ENCODE measurements at regions not wholly inside any gene's neighbourhood (a gene's known extent, or its start where the extent isn't known, plus 50 kb on each side); places are given as distances from the start of the nearest gene placed in this dataset.
A peak's percentile ranks its signal among the peaks of the same experiment; 100 is the strongest.

DNA sequence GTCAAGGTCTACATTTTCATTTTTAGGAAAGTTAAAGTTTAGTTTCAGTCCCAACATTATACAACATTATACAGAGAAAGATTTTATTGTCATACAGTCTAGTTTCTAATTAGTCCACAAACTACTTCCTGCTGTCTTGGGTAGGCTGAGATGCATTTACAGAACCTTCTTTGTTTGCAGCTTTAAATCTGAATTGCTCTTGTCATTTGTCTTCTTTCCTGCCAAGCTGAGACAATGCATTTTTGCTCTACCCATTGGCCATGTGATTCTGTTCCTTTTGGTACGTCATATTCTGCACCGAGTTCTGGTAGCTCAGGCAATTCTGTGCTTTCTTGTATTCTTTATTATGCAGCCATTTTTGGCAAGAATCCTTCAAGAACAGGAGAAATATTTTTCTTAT is 228.5 kb downstream of the ATP23 start:
- Histone ChIP-seq H3K4me3 (ENCODE audit: low read depth, low read length) (no peak overlapping the region), H3K36me3 (replicated peaks) (no peaks in the 10 kb centered on the region), H3K27me3 (replicated peaks) (no peaks in the 10 kb centered on the region), H3K27ac (no peak overlapping the region)
- DNase-seq = no peak
- in situ Hi-C loops (cut with HindIII; ENCODE audit: low pct_ligation_motif_present, low sequenced_read_pairs) = no loop called here
- TF ChIP-seq, protein P1, sequence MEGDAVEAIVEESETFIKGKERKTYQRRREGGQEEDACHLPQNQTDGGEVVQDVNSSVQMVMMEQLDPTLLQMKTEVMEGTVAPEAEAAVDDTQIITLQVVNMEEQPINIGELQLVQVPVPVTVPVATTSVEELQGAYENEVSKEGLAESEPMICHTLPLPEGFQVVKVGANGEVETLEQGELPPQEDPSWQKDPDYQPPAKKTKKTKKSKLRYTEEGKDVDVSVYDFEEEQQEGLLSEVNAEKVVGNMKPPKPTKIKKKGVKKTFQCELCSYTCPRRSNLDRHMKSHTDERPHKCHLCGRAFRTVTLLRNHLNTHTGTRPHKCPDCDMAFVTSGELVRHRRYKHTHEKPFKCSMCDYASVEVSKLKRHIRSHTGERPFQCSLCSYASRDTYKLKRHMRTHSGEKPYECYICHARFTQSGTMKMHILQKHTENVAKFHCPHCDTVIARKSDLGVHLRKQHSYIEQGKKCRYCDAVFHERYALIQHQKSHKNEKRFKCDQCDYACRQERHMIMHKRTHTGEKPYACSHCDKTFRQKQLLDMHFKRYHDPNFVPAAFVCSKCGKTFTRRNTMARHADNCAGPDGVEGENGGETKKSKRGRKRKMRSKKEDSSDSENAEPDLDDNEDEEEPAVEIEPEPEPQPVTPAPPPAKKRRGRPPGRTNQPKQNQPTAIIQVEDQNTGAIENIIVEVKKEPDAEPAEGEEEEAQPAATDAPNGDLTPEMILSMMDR (IDR thresholded peaks at IDR 0.05; ENCODE audit: low read depth, low read length, missing control alignments) = no peak

DNA sequence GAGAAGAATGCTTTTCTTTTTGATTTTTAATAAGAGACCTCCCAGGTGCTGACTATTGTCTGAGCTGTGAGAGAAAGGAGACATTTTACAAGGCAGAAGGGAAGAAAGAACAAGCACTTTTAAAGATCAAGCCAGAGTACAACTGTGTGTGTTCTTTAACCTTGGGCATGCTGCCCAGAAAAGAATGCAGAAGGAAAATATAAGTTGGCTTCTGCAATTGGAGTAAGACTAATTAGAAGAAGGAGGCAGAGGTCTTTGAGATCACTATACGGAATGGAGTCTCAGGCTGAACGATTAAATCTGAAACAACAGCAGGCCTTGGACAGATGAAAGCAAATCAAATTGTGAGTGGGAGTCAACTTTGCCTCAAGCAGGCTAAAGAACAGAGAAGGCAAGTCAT is 230.5 kb downstream of the ATP23 start:
- in situ Hi-C loops (cut with HindIII; ENCODE audit: low pct_ligation_motif_present, low sequenced_read_pairs) = no loop called here
- H3K27ac ChIP-seq = no peak overlapping the region
- H3K27me3 ChIP-seq (replicated peaks) = no peaks in the 10 kb centered on the region
- H3K4me3 ChIP-seq (ENCODE audit: low read depth, low read length) = no peak overlapping the region
- H3K36me3 ChIP-seq (replicated peaks) = no peaks in the 10 kb centered on the region
- TF ChIP-seq, protein P1 (IDR thresholded peaks at IDR 0.05; ENCODE audit: low read depth, low read length, missing control alignments) = no peak
- DNase-seq = no peak

DNA sequence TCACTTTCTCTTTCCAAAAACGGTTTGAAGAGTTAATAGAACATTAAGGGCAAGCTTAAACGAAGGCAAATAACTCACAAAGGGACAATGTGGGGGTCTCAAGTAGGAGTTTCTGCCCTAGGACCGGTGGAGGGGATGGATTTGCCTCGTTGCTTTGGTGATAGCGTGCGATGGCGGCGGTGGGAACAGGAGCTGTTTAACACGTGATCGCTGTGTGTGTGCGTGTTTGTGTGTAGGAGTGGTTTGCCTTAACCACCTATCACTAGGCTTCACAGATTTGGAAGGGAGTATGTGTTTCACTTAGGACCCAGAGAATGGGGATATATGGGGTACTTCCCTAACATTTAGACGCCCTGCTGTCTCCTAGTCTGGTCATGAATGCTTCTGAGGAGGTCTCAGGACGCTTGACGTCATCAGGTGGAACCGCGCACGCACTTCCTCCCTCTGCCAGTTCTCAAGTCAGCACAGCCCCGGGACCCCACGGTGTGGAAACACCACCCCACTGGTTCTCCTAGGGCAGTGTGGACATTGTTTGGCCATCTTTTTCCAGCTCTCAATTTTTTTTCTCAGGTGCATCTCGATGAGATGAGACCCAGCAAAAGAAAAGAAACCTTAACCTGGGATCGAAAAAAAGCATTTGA is 231.2 kb downstream of the ATP23 start:
- TF ChIP-seq, protein P1 (IDR thresholded peaks at IDR 0.05; ENCODE audit: low read depth, low read length, missing control alignments) = no peak
- Histone ChIP-seq H3K36me3 (replicated peaks) (no peaks in the 10 kb centered on the region), H3K27me3 (replicated peaks) (no peaks in the 10 kb centered on the region), H3K27ac (no peak overlapping the region), H3K4me3 (ENCODE audit: low read depth, low read length) (no peak overlapping the region)
- DNase-seq = no peak
- in situ Hi-C loops (cut with HindIII; ENCODE audit: low pct_ligation_motif_present, low sequenced_read_pairs) = no loop called here

DNA sequence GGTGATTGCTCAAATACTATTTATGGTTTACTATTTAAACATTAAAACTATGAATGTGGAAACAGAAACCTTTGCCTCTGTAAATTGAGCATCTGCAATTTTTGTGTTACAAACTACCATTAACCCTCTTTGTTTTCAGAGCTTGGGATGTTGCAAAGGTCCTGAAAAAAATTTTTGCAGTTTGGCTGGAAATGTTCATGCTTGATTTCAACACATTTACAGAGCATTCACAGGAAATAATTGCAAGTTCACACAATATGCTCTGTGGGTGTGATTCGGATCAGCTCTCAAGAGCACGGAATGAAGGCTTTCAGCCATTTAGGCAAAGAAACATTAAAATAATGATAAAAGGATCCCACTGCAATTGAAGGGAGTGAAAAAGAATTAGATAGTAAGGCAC is 232.9 kb downstream of the ATP23 start:
- in situ Hi-C loops (cut with HindIII; ENCODE audit: low pct_ligation_motif_present, low sequenced_read_pairs) = no loop called here
- no peak overlapping the region for H3K4me3 ChIP-seq (ENCODE audit: low read depth, low read length)
- DNase-seq = no peak
- H3K36me3 ChIP-seq (replicated peaks) = no peaks in the 10 kb centered on the region
- TF ChIP-seq, protein P1 (IDR thresholded peaks at IDR 0.05; ENCODE audit: low read depth, low read length, missing control alignments) = no peak
- H3K27me3 ChIP-seq (replicated peaks) = no peaks in the 10 kb centered on the region
- H3K27ac ChIP-seq = no peak overlapping the region

DNA sequence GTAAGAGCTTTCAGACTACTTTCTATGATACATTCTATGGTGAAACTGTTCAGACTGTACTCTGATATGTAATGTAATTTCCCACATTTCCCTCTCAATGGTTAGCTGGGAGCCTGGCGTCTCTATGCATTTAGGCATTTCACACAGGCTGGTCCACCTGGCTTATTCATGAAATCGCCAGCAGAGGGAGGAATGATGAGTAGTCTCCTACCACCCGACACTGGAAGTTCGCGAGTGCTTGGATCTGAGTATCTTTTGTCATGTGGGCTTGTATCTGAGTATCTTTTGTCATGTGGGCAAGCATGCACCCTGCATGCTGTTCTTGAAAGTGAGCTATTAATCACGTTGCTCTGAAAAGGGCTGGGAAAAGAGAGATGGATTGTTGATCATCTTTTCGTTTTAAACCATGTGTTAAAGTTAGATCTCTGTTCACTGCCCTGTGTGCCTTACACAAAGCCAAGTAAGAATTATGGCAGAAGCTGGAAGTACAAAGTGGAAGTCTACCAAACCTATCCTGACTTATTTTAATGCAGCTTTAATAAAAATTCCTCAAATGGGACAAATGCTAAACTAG is 235.0 kb downstream of the ATP23 start:
- Histone ChIP-seq H3K36me3 (replicated peaks) (no peaks in the 10 kb centered on the region), H3K27ac (no peak overlapping the region), H3K4me3 (ENCODE audit: low read depth, low read length) (no peak overlapping the region), H3K27me3 (replicated peaks) (no peaks in the 10 kb centered on the region)
- TF ChIP-seq, protein P1 (IDR thresholded peaks at IDR 0.05; ENCODE audit: low read depth, low read length, missing control alignments) = peak; percentile 57
- in situ Hi-C loops (cut with HindIII; ENCODE audit: low pct_ligation_motif_present, low sequenced_read_pairs) = no loop called here
- peak; percentile 59 for DNase-seq

DNA sequence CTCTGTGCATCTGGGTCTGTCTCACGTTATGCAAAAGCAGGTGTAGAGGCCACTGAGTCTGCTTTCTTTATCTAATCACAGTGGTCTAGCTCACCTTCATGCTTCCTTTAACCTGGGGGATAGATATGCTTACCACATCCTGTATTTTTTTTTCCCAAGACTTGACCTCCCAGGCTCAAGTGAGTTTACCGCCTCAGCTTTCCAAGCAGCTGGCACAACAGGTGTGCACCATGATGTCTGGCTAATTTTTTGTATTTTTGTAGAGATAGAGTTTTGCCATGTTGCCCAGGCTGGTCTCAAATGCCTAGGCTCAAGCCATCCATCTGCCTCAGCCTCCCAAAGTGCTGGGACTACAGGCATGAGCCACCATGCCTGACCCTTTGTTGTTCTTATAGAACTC is 236.0 kb downstream of the ATP23 start:
- Histone ChIP-seq H3K4me3 (ENCODE audit: low read depth, low read length) (no peak overlapping the region), H3K27ac (no peak overlapping the region), H3K36me3 (replicated peaks) (no peaks in the 10 kb centered on the region), H3K27me3 (replicated peaks) (no peaks in the 10 kb centered on the region)
- TF ChIP-seq, protein P1 (IDR thresholded peaks at IDR 0.05; ENCODE audit: low read depth, low read length, missing control alignments) = no peak
- in situ Hi-C loops (cut with HindIII; ENCODE audit: low pct_ligation_motif_present, low sequenced_read_pairs) = no loop called here
- DNase-seq = no peak
